ENCODE measurements at regions not wholly inside any gene's neighbourhood (a gene's known extent, or its start where the extent isn't known, plus 50 kb on each side); places are given as distances from the start of the nearest gene placed in this dataset.

GRCh38 chr3:95235916-95236315 lies 1173.1 kb downstream of the NSUN3 start (continued):
- TF ChIP-seq ZNF462 (CRISPR knock-in tag; IDR thresholded peaks at IDR 0.05) (no peak), EZH2 (IDR thresholded peaks at IDR 0.05; ENCODE audit: low read depth, unreplicated experiment) (no peak), ZNF331 (CRISPR knock-in tag; IDR thresholded peaks at IDR 0.05; ENCODE audit: low read depth) (no peak), POLR2AphosphoS5 (IDR thresholded peaks at IDR 0.05; ENCODE audit: low read depth) (no peak)
- TF ChIP-seq, protein P1, sequence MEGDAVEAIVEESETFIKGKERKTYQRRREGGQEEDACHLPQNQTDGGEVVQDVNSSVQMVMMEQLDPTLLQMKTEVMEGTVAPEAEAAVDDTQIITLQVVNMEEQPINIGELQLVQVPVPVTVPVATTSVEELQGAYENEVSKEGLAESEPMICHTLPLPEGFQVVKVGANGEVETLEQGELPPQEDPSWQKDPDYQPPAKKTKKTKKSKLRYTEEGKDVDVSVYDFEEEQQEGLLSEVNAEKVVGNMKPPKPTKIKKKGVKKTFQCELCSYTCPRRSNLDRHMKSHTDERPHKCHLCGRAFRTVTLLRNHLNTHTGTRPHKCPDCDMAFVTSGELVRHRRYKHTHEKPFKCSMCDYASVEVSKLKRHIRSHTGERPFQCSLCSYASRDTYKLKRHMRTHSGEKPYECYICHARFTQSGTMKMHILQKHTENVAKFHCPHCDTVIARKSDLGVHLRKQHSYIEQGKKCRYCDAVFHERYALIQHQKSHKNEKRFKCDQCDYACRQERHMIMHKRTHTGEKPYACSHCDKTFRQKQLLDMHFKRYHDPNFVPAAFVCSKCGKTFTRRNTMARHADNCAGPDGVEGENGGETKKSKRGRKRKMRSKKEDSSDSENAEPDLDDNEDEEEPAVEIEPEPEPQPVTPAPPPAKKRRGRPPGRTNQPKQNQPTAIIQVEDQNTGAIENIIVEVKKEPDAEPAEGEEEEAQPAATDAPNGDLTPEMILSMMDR (conservative IDR thresholded peaks at IDR 0.05; ENCODE audit: low read depth in 2 of 2): no peak
- TF ChIP-seq, protein P2, sequence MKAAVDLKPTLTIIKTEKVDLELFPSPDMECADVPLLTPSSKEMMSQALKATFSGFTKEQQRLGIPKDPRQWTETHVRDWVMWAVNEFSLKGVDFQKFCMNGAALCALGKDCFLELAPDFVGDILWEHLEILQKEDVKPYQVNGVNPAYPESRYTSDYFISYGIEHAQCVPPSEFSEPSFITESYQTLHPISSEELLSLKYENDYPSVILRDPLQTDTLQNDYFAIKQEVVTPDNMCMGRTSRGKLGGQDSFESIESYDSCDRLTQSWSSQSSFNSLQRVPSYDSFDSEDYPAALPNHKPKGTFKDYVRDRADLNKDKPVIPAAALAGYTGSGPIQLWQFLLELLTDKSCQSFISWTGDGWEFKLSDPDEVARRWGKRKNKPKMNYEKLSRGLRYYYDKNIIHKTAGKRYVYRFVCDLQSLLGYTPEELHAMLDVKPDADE (IDR thresholded peaks at IDR 0.05): no peak

- H3K4me1 ChIP-seq (ENCODE audit: insufficient read depth): no peaks in the 10 kb centered on the region
- H3K4me1 Mint-ChIP-seq: no peaks in the 10 kb centered on the region
- no peak for TF ChIP-seq STAT1 (IDR thresholded peaks at IDR 0.05; ENCODE audit: unreplicated experiment)
- no peak for TF ChIP-seq ZNF462 (CRISPR knock-in tag; IDR thresholded peaks at IDR 0.05)
Measured at GRCh38 chr3:95237783-95238182, 1174.9 kb downstream of the NSUN3 start.

More at GRCh38 chr3:95237783-95238182, 1174.9 kb downstream of the NSUN3 start:
- Mint-ChIP-seq H3K4me3 (no peak overlapping the region), H3K27me3 (ENCODE audit: insufficient read depth, low read depth, poor library complexity) (peaks cover 1% of the 10 kb centered on the region), H3K9me3 (no peaks in the 10 kb centered on the region), H3K27ac (no peak overlapping the region), H3K36me3 (ENCODE audit: low read depth) (no peaks in the 10 kb centered on the region)
- no peak for ATAC-seq
- Histone ChIP-seq H3K36me3 (ENCODE audit: insufficient read depth) (no peaks in the 10 kb centered on the region), H3F3A (replicated peaks; ENCODE audit: low read depth) (no peaks in the 10 kb centered on the region), H3K79me2 (replicated peaks; ENCODE audit: insufficient read depth) (no peaks in the 10 kb centered on the region), H3K4me2 (no peak overlapping the region), H3K27me3 (ENCODE audit: insufficient read depth) (no peaks in the 10 kb centered on the region), H3K9me2 (ENCODE audit: insufficient read depth) (no peaks in the 10 kb centered on the region), H3K4me3 (no peak overlapping the region), H3K27ac (ENCODE audit: low read depth) (no peak overlapping the region), H4K20me1 (replicated peaks; ENCODE audit: insufficient read depth) (no peaks in the 10 kb centered on the region), H2AFZ (no peak overlapping the region)
- no peak for DNase-seq (ENCODE audit: low spot score)

Data from GM23338 (cell line).